GM12874 (cell line): ENCODE measurements at regions not wholly inside any gene's neighbourhood (a gene's known extent, or its start where the extent isn't known, plus 50 kb on each side); places are given as distances from the start of the nearest gene placed in this dataset.

ENCODE experiments used
- TF ChIP-seq, protein P1 (sequence below): IDR thresholded peaks from 2 replicates; pipeline ENCODE4 v1.5.1; 2011; ENCODE audit warnings: low read depth, mild to moderate bottlenecking, control low read depth, low read length, moderate library complexity; ENCODE audit not compliant: insufficient read depth

GRCh38 chr20:41837669-41838224, 219.6 kb upstream of the CHD6 start:
- TF ChIP-seq, protein P1, sequence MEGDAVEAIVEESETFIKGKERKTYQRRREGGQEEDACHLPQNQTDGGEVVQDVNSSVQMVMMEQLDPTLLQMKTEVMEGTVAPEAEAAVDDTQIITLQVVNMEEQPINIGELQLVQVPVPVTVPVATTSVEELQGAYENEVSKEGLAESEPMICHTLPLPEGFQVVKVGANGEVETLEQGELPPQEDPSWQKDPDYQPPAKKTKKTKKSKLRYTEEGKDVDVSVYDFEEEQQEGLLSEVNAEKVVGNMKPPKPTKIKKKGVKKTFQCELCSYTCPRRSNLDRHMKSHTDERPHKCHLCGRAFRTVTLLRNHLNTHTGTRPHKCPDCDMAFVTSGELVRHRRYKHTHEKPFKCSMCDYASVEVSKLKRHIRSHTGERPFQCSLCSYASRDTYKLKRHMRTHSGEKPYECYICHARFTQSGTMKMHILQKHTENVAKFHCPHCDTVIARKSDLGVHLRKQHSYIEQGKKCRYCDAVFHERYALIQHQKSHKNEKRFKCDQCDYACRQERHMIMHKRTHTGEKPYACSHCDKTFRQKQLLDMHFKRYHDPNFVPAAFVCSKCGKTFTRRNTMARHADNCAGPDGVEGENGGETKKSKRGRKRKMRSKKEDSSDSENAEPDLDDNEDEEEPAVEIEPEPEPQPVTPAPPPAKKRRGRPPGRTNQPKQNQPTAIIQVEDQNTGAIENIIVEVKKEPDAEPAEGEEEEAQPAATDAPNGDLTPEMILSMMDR, result no peak

- TF ChIP-seq, protein P1, result no peak
Measured at GRCh38 chr20:41833739-41834138, 215.6 kb upstream of the CHD6 start.

DNA sequence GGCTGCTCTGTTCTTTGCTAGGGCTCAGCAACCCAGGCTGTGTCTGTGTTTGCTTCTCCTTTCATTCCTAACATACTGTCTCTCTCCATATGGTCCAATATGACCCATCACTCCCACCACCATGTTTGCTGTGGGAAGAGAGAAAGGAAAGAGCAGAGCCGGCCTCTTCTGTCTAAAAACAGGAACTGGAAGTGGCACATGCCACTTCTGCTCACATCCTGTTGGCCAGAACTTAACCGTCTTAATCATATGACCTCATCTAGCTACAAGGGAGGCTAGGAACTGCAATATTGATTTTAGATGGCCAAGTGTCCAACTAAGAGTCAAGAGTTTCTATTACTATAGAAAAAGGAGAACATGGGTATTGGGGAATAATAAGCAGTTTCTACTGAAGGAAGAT, 212.5 kb upstream of the CHD6 start:
- TF ChIP-seq, protein P1, result no peak

GRCh38 chr20:41819436-41819835, 201.3 kb upstream of the CHD6 start:
- TF ChIP-seq, protein P1, result no peak

- TF ChIP-seq, protein P1, result no peak
Measured at GRCh38 chr20:41818991-41819390, 200.8 kb upstream of the CHD6 start.

DNA sequence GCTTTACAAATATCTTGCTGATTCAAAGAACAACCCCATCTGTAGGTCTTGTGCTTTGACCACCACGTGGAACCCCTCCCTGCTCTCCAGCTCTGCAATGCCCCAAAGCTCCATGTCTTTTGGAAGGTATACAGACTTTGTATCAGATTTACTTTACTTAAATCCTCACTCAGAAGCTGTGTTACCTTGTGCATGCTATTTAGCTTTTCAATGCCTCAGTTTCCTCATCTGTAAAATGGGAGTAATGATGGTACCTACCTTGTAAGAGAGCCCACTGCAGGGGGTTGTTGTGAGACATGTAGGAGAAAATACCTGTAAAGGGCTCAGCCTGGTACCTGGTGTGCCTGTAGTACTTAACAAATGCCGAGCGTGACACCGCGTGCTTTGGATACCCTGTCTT, 200.2 kb upstream of the CHD6 start:
- TF ChIP-seq, protein P1, result no peak

DNA sequence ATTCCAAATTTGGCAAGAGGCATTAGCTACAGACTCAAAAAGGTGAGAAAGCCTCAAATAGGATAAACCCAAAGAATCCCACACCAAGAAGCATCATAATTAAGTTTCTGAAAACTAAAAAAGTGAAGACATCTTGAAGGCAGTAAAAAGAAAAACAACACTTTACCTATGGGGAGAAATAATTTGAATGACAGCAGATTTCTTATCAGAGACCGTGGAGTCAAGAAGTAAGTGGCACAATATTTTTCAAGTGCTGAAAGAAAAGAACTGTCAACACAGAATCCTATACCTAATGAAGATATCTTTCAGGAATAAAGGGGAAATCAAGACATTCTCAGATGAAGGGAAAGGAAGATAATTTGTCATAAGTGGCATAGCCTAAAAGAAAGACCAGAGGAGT, 193.3 kb upstream of the CHD6 start:
- TF ChIP-seq, protein P1, result no peak
